Peyer's patch (tissue), 4 donors: ENCODE measurements at regions not wholly inside any gene's neighbourhood (a gene's known extent, or its start where the extent isn't known, plus 50 kb on each side); places are given as distances from the start of the nearest gene placed in this dataset.

Source experiments
- DNase-seq, 3 donors: peaks; one replicate each; pipeline ENCODE4 v3.0.0-alpha.2; 2017 to 2019
- H3K27ac ChIP-seq, 4 donors: fragments of 200-600 bp; sonication (generic); one replicate each; pipeline ENCODE4 v1.5.1; 2016 to 2019
- H3K27me3 ChIP-seq, 2 donors: fragments of 200-600 bp; sonication (generic); one replicate each; pipeline ENCODE4 v1.5.1; 2019
- H3K36me3 ChIP-seq, 3 donors: fragments of 200-600 bp; sonication (generic); one replicate each; pipeline ENCODE4 v1.5.1; 2016 to 2019
- H3K4me1 ChIP-seq, 4 donors: fragments of 200-600 bp; sonication (generic); one replicate each; pipeline ENCODE4 v1.5.1; 2016 to 2019
- H3K4me3 ChIP-seq, 4 donors: fragments of 200-600 bp; sonication (generic); 1 replicate in 3 of 4; 2 replicates in 1 of 4; pipeline ENCODE4 v1.5.1; 2016 to 2019; ENCODE audit warnings: mild to moderate bottlenecking in 1 of 4
- H3K9me3 ChIP-seq, 4 donors: fragments of 200-600 bp; sonication (generic); one replicate each; pipeline ENCODE4 v1.5.1; 2016 to 2019; ENCODE audit warnings: mild to moderate bottlenecking in 1 of 4
- CTCF ChIP-seq, 6 experiments: fragments of 450-650 bp in 4 of 6; fragments of 200-600 bp in 2 of 6; sonication (generic) in 1 of 6; IDR thresholded peaks; one replicate each; pipeline ENCODE4 v1.5.1; 2017 to 2019; ENCODE audit warnings: antibody characterized with exemption in 6 of 6, mild to moderate bottlenecking in 3 of 6, moderate library complexity in 1 of 6
- POLR2A ChIP-seq, 2 donors: fragments of 450-650 bp; IDR thresholded peaks; one replicate each; pipeline ENCODE4 v1.5.1; 2017; ENCODE audit warnings: antibody characterized with exemption in 2 of 2, mild to moderate bottlenecking in 2 of 2, moderate library complexity in 2 of 2

- Histone ChIP-seq H3K36me3 (no peaks in the 10 kb centered on the region), H3K27ac (no peak overlapping the region), H3K4me3 (no peak overlapping the region), H3K27me3 (no peaks in the 10 kb centered on the region), H3K9me3 (no peaks in the 10 kb centered on the region), H3K4me1 (no peaks in the 10 kb centered on the region)
- TF ChIP-seq POLR2A (IDR thresholded peaks at IDR 0.05): no peak
- TF ChIP-seq CTCF (IDR thresholded peaks at IDR 0.05): no peak
- DNase-seq: no peak
Observed at GRCh38 chr4:106687026-106687425, 318.4 kb upstream of the GIMD1 start.

- Histone ChIP-seq H3K36me3 (no peaks in the 10 kb centered on the region), H3K4me1 (no peaks in the 10 kb centered on the region), H3K4me3 (no peak overlapping the region), H3K9me3 (no peaks in the 10 kb centered on the region), H3K27ac (no peak overlapping the region), H3K27me3 (no peaks in the 10 kb centered on the region)
- peak in 1 of 3 donors; percentile 30 for DNase-seq
- no peak for TF ChIP-seq POLR2A (IDR thresholded peaks at IDR 0.05)
- no peak for TF ChIP-seq CTCF (IDR thresholded peaks at IDR 0.05)
Observed at GRCh38 chr4:106681381-106681921, 312.9 kb upstream of the GIMD1 start.

- Histone ChIP-seq H3K4me3 (no peak overlapping the region), H3K36me3 (no peaks in the 10 kb centered on the region), H3K27ac (no peak overlapping the region), H3K9me3 (no peaks in the 10 kb centered on the region), H3K4me1 (no peaks in the 10 kb centered on the region), H3K27me3 (no peaks in the 10 kb centered on the region)
- no peak for TF ChIP-seq CTCF (IDR thresholded peaks at IDR 0.05)
- no peak for TF ChIP-seq POLR2A (IDR thresholded peaks at IDR 0.05)
- no peak for DNase-seq
Observed at GRCh38 chr4:106679063-106679462, 310.5 kb upstream of the GIMD1 start.

GRCh38 chr4:106677213-106677612 is 308.6 kb upstream of the GIMD1 start:
- no peak overlapping the region for H3K27ac ChIP-seq
- H3K4me1 ChIP-seq: no peaks in the 10 kb centered on the region
- H3K36me3 ChIP-seq: no peaks in the 10 kb centered on the region
- TF ChIP-seq CTCF (IDR thresholded peaks at IDR 0.05) (no peak), POLR2A (IDR thresholded peaks at IDR 0.05) (no peak)
- H3K4me3 ChIP-seq: no peak overlapping the region
- no peaks in the 10 kb centered on the region for H3K9me3 ChIP-seq
- DNase-seq: no peak
- H3K27me3 ChIP-seq: no peaks in the 10 kb centered on the region

- no peak for TF ChIP-seq CTCF (IDR thresholded peaks at IDR 0.05)
- TF ChIP-seq POLR2A (IDR thresholded peaks at IDR 0.05): no peak
Observed at GRCh38 chr4:106676173-106676921, 307.8 kb upstream of the GIMD1 start.

More at GRCh38 chr4:106676173-106676921, 307.8 kb upstream of the GIMD1 start:
- H3K9me3 ChIP-seq: no peaks in the 10 kb centered on the region
- H3K4me1 ChIP-seq: no peaks in the 10 kb centered on the region
- H3K27me3 ChIP-seq: no peaks in the 10 kb centered on the region
- no peaks in the 10 kb centered on the region for H3K36me3 ChIP-seq
- no peak for DNase-seq
- no peak overlapping the region for H3K27ac ChIP-seq
- no peak overlapping the region for H3K4me3 ChIP-seq
